ENCODE measurements at regions not wholly inside any gene's neighbourhood (a gene's known extent, or its start where the extent isn't known, plus 50 kb on each side); places are given as distances from the start of the nearest gene placed in this dataset.
"Not testable (repeated sequence)": the region's sequence is repeated elsewhere in the genome, so short reads cannot be mapped to it uniquely, and the experiment has no call there.

DNA sequence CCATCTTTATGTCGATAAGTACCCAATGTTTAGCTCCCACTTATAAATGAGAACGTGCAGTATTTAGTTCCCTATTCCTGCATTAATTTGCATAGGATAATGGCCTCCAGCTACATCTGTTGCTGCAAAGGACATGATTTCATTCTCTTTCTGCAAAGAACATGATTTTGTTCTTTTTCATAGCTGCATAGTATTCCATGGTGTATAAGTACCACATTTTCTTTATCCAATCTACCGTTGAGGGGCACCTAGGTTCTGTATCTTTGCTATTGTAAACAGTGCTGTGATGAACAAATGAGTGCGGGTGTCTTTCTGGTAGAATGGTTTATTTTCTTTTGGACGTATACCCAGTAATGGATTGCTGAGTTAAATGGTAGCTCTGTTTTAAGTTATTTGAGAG, 63.0 kb downstream of the HLX start:
- DNase-seq, result no peak

DNA sequence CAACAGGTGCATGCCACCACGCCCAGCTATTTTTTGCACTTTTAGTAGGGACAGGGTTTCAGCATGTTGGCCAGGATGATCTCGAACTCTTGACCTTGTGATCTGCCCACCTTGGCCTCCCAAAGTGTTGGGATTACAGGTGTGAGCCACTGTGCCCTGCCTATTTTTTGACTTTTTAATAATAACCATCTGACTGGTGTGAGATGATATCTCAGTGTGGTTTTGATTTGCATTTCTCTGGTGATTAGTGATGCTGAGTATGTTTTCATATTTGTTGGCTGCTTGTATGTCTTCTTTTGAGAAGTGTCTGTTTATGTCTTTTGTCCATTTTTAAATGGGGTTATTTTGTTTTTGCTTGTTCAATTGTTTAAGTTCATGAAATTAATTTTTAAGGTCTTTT, 63.7 kb downstream of the HLX start:
- not testable (repeated sequence) for DNase-seq

DNA sequence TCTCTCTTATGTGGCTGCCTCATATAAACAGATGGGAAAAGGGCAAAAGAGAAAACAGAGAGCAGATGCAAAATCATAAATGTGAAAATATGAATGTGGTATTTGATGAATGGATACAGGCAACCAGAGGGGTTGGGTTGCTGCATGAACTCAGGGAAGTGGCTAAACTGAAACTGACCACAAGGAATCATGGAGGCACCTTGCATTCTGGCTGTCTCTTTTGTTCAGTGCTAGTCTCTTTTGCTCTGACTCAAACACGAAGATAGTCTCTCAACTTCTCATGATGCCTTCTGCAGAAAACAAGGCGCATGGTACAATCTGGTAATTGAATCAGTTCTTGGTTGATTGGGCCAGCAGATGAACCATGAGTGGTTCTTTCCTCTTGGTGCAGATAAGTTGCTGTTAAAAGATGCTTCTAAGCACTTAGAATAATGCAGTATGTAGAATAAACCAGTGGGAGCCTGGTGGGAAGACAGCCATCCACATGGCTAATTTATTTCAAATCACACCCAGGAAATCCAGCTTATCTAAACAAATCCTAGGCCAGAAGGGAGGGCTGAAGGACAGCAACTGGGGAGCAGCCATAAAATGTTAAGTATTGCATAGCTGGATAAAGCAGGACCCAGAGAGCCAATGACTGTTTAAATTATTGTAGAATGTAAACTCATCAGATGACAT, 64.2 kb downstream of the HLX start:
- DNase-seq, result no peak

DNA sequence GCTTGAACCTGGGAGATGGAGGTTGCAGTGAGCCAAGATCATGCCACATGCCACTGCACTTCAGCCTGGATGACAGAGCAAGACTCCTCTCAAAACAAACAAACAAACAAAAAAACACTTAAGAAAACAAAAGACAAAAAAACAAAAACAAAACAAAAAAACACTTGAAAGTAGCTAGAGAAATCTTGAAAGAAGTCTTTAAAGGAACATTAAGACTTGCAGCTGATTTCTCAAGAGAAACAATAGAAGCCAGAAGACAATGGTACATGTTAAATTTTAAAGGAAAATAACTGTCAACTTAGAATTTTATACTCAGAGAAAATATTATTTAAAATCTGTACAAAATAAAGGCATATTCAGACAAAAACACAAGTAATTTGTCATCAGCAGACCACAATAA, 71.3 kb downstream of the HLX start:
- no peak for DNase-seq

DNA sequence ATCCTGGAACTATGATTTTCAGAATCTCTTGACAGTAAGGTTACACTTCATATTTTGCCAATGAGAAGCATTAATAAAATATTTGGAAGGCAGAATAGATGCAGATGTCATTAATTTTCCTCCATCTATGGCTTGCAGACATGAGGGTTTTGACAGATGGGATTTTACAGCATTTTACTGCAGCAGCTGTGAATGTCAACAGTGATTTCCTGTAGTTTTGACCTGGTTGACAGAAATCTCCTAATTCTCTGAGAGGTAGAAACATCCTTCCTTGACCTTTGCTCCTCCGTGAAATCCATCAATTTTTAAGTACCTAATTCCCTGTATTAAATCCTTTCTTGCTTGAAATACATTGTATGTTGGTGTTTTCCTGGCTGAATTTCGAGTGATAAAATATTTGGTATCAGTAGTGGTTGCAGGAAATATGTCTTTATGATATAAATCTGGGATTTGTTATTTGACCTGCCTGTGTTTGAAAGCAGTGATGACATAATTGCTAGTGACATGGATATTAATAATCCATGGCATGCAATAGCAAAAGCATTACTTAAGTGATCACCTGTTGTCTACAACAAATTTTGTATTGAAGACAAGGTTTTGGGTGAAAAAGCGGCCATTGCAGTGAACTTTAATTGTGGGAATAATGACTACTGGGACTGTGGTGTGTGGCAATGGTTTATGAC, 73.9 kb downstream of the HLX start:
- no peak for DNase-seq

GRCh38 chr1:220954321-220955075, 75.3 kb downstream of the HLX start:
- no peak for DNase-seq

GRCh38 chr1:220955116-220955515, 75.9 kb downstream of the HLX start:
- DNase-seq, result no peak

DNA sequence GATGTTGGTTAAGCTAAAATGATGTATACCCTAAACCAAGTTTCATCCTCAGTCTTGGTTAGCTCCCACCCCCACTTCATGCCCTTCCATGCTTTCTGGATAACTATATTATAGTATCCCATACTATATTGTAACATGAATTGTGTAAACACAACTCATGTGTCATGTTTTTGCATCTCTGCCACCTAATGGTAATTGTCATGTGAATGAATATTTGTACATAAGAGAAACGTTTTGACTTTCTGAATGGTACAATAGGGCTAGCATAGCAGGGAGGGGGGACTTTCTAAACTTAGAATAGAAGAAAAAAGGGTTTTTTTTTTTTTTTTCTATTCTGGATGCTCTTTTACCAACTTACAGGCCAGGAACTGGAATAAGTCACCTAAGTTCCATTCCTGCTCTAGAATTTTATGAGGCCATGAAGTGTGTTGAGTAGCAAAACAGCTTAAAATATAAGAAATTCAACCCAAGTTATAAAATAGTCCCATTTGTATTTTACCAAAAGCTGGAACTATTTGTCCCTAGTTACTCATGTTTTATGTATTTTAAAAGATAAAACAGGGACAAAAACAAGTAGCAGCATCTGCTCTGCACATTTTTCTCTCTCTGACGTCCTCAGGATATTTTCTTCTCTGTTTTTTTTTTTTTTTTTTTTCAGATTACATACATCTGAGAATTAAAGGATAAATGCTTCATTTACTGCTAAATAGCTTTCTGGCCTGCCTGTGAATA, 77.4 kb downstream of the HLX start:
- DNase-seq, result no peak

DNA sequence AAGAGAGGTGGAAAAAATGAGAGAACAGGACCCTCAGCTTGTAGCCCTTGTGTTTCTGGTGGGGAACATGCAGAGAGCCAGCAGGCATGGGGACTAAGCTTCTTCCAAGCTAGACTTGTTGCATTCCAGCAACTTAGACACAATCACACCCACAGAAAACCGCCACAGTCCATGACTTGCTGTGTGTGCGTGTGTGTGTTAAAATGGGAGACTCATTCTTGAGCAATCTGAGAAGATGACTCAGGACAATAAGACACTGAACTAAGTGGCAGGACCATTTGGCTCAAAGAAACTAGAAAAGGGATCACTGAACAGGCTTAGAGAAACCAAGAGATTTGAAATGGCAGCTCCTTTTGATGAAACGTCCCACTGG, 78.0 kb downstream of the HLX start:
- DNase-seq, result no peak

DNA sequence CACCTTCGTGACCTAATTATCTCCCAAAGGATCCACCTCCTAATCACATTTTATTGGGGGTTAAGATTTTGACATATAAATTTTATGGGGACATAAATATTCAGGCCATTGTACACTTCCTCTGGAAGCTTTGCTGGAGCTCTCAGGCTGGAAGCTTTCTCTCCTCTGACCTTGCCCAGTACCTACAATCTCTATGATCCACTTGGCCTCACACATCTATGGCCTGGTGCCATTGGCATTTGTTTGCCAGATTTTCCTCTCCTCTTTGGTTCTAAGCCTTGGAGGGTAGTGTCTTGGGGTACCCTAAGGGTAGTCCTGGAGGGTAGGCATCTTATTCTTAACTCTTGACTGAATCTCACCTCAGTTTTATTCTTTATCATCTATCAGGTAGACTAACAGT, 79.0 kb downstream of the HLX start:
- DNase-seq, result no peak

DNA sequence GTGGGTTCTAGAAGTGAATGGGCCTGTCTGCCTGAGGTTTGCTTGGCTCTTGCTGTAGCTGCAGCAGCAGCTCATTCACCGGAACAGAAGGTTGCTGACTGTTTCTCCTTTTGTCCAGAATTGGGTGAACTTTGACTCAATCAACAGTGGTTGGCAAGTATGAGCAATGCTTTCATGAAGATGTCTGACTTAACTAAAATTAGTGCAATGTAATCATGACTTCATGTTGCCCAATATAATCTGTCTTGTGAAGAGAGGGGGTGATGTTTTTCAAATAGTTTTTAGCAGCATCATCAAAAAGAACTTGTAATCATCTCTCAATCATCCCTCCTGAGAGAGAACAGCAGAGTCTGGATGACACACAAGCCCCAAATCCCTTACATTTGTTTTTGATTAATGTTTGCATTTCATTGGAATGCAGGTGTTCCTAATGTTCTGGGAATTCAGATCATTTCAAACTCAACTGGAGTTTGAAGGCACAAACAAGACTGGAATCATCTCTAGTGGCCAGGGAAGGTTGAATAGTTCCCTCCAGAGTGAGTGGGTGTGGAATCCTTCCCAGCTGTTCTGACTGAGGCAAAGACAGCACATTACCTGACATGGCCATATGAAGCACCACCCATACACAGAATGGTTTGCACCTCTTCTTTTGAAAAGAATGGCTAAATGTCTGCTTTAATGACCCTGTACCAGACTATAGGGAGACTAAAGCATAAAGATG, 82.9 kb downstream of the HLX start:
- no peak for DNase-seq

GRCh38 chr1:220966041-220966440, 86.8 kb downstream of the HLX start:
- no peak for DNase-seq

DNA sequence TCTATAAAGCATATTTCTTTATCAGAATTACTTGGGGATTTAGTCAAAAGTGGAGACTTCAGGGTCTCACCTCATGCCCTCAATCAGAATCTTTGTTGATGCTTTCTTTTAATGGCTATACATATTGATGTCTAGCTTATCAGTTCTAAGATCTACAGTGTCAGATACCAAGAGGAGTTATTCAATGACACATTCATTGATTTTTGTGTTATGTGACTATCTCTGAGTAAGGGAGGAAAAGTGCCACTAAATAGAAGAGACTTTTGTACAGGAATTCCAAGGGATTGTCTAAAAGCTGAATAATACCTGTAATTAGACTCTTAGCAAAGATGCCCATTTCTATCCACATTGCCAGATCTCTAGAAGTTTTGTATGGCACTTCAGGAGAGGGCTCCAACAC, 87.2 kb downstream of the HLX start:
- no peak for DNase-seq

DNA sequence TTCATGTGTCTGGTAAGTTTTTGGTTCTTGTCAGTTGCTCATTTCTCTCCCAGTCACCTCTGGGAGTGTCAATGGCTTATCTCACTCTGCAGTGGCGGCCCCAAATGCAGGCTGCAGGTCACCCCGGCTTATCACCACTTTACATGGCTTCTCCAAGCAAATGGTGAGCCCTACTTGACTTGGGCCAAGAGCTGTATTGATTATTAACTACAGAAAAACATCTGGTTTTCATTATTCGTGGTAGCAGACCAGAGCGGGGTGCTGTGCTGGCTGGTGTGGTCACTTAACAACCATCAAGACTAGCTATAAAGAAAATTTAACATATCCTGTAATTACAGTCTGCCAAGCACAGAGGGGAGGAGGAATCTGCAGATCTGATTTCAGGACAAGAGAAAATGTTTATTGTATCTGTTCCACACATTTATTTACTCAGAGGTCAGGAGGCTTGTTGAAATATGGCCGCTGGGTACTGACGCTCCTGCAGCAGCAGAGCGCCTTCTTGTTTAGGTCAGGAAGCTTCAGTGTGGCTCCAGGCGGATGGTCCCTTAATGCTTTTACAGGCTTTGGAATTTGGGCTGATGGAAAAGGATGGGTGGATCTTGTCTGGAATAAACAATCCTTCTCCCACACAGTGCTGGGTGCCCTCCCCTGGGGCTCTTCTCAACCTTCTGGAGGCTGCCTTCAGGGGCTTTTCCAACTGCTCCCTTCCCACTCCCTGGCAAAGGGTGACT, 87.8 kb downstream of the HLX start:
- DNase-seq, result no peak

GRCh38 chr1:220967911-220968310, 88.7 kb downstream of the HLX start:
- no peak for DNase-seq

DNA sequence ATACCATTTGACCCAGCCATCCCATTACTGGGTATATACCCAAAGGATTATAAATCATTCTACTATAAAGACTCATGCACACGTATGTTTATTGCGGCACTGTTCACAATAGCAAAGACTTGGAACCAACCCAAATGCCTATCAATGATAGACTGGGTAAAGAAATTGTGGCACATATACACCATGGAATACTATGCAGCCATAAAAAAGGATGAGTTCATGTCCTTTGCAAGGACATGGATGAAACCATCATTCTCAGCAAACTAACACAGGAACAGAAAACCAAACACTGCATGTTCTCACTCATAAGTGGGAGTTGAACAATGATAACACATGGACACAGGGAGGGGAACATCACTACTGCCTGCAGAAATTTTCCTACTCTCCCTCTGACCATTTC, 90.0 kb downstream of the HLX start:
- DNase-seq, result not testable (repeated sequence)

- no peak for DNase-seq
These were observed 91.1 kb downstream of the HLX start for GRCh38 chr1:220970311-220970710.

GRCh38 chr1:220971221-220971620, 92.0 kb downstream of the HLX start:
- DNase-seq, result no peak

- no peak for DNase-seq
These were observed 95.2 kb downstream of the HLX start for GRCh38 chr1:220974431-220974830.

DNA sequence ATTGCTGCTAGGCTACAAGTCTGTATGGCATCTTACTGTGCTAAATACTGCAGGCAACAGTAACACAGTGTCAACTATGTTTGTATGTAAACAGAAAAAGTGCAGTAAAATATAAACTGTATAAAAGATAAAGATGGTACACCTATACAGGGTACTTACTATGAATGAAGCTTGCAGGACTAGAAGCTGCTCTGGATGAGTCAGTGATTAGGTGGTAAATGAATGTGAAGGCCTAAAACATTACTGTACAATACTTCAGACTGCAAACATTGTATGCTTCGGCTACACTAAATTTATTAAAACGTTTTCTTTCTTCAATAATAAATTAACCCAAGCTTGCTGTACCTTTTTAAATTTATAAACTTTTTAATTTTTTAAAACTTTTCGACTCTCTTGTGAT, 97.1 kb downstream of the HLX start:
- DNase-seq, result no peak

GRCh38 chr1:220979371-220979770, 100.1 kb downstream of the HLX start:
- no peak for DNase-seq

DNA sequence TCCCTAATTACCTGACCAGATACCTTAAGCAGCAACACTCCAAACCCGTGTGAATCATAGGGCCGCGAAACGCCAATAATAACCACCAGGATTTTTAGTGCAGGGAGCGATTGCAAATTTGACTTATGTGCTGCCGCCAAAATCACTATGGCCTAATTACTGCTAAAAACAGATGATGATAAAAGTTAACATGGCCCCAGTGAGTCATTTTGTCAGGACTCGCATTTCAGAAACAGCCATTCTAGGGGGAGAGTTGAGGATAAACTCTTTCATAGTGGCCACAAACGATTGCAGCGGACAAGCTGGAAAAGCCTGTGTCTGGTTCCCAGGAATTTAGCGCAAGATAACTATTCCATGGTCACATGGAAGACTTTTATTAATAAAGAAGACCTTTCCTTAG, 103.4 kb downstream of the HLX start:
- no peak for DNase-seq

All from stimulated activated naive CD4-positive, alpha-beta T cell treated with Interleukin-2 at 50 U/mL for 16 hours (primary cell).